K562 (cell line): ENCODE measurements at regions not wholly inside any gene's neighbourhood (a gene's known extent, or its start where the extent isn't known, plus 50 kb on each side); places are given as distances from the start of the nearest gene placed in this dataset.

ENCODE experiments used
- NCOA4 ChIP-seq: fragments of 450-650 bp; IDR thresholded peaks from 2 replicates; pipeline ENCODE4 v1.6.1; 2018; ENCODE audit warnings: mild to moderate bottlenecking; ENCODE audit not compliant: partially characterized antibody
- RFX1 ChIP-seq: fragments of 450-650 bp; IDR thresholded peaks from 2 replicates; pipeline ENCODE4 v1.6.1; 2016; ENCODE audit warnings: mild to moderate bottlenecking, moderate library complexity
- STAT6 ChIP-seq: sonication (generic); formaldehyde crosslinking; IDR thresholded peaks from 2 replicates; pipeline ENCODE4 v1.8.1; 2023; ENCODE audit warnings: mild to moderate bottlenecking, missing genetic modification reagents
- TF ChIP-seq, protein P1 (sequence below), 3 experiments: IDR thresholded peaks in 2 of 3; conservative IDR thresholded peaks in 1 of 3; 2 replicates each; pipeline ENCODE4 v1.5.1; 2011 to 2012; ENCODE audit warnings: low read length in 3 of 3, mild to moderate bottlenecking in 3 of 3, control low read depth in 2 of 3, improper control_type of control experiment in 1 of 3, inconsistent platforms in 1 of 3, low read depth in 1 of 3, mixed read lengths in 1 of 3, moderate library complexity in 1 of 3; ENCODE audit not compliant: insufficient read depth in 2 of 3

- no peak for TF ChIP-seq STAT6 (CRISPR knock-in tag)
- no peak for TF ChIP-seq NCOA4
- TF ChIP-seq RFX1: no peak
- TF ChIP-seq, protein P1, sequence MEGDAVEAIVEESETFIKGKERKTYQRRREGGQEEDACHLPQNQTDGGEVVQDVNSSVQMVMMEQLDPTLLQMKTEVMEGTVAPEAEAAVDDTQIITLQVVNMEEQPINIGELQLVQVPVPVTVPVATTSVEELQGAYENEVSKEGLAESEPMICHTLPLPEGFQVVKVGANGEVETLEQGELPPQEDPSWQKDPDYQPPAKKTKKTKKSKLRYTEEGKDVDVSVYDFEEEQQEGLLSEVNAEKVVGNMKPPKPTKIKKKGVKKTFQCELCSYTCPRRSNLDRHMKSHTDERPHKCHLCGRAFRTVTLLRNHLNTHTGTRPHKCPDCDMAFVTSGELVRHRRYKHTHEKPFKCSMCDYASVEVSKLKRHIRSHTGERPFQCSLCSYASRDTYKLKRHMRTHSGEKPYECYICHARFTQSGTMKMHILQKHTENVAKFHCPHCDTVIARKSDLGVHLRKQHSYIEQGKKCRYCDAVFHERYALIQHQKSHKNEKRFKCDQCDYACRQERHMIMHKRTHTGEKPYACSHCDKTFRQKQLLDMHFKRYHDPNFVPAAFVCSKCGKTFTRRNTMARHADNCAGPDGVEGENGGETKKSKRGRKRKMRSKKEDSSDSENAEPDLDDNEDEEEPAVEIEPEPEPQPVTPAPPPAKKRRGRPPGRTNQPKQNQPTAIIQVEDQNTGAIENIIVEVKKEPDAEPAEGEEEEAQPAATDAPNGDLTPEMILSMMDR (IDR thresholded peaks at IDR 0.05 in 2 of 3, conservative IDR thresholded peaks at IDR 0.05 in 1 of 3; ENCODE audit: insufficient read depth in 2 of 3, low read depth in 1 of 3, low read length in 3 of 3): no peak
These were observed 313.3 kb upstream of the CCL2 start for GRCh38 chr17:33941744-33942143.
